Peyer's patch (tissue), 4 donors: ENCODE measurements at regions not wholly inside any gene's neighbourhood (a gene's known extent, or its start where the extent isn't known, plus 50 kb on each side); places are given as distances from the start of the nearest gene placed in this dataset.

Source experiments
- CTCF ChIP-seq, 6 experiments: fragments of 450-650 bp in 4 of 6; fragments of 200-600 bp in 2 of 6; sonication (generic) in 1 of 6; IDR thresholded peaks; one replicate each; pipeline ENCODE4 v1.5.1; 2017 to 2019; ENCODE audit warnings: antibody characterized with exemption in 6 of 6, mild to moderate bottlenecking in 3 of 6, moderate library complexity in 1 of 6
- POLR2A ChIP-seq, 2 donors: fragments of 450-650 bp; IDR thresholded peaks; one replicate each; pipeline ENCODE4 v1.5.1; 2017; ENCODE audit warnings: antibody characterized with exemption in 2 of 2, mild to moderate bottlenecking in 2 of 2, moderate library complexity in 2 of 2

GRCh38 chr14:28975084-28975483, 208.5 kb downstream of the FOXG1 start:
- TF ChIP-seq CTCF (IDR thresholded peaks at IDR 0.05) (no peak), POLR2A (IDR thresholded peaks at IDR 0.05) (no peak)
